ENCODE measurements at regions not wholly inside any gene's neighbourhood (a gene's known extent, or its start where the extent isn't known, plus 50 kb on each side); places are given as distances from the start of the nearest gene placed in this dataset.

- CTCF ChIA-PET = no interaction called here
- no peak for DNase-seq (ENCODE audit: low spot score)
- TF ChIP-seq CTCF (conservative IDR thresholded peaks at IDR 0.05; ENCODE audit: low read depth) = no peak
- POLR2A ChIA-PET (ENCODE audit: low non-redundant PET) = no interaction called here
- H3K27ac ChIP-seq = no peak overlapping the region
Observed at GRCh38 chr6:95685822-95686221, 108.5 kb downstream of the MANEA start.

- ChIA-PET CTCF (no interaction called here), POLR2A (ENCODE audit: low non-redundant PET) (no interaction called here)
- no peak for DNase-seq (ENCODE audit: low spot score)
- no peak for TF ChIP-seq CTCF (conservative IDR thresholded peaks at IDR 0.05; ENCODE audit: low read depth)
- H3K27ac ChIP-seq = no peak overlapping the region
Observed at GRCh38 chr6:95686272-95686671, 108.9 kb downstream of the MANEA start.

- ChIA-PET POLR2A (ENCODE audit: low non-redundant PET) (no interaction called here), CTCF (no interaction called here)
- no peak for TF ChIP-seq CTCF (conservative IDR thresholded peaks at IDR 0.05; ENCODE audit: low read depth)
- H3K27ac ChIP-seq = no peak overlapping the region
- DNase-seq (ENCODE audit: low spot score) = no peak
Observed at GRCh38 chr6:95686895-95687294, 109.6 kb downstream of the MANEA start.

GRCh38 chr6:95687839-95688238, 110.5 kb downstream of the MANEA start:
- TF ChIP-seq CTCF (conservative IDR thresholded peaks at IDR 0.05; ENCODE audit: low read depth) = no peak
- no peak overlapping the region for H3K27ac ChIP-seq
- POLR2A ChIA-PET (ENCODE audit: low non-redundant PET) = no interaction called here
- CTCF ChIA-PET = no interaction called here
- DNase-seq (ENCODE audit: low spot score) = no peak

GRCh38 chr6:95690328-95690727, 113.0 kb downstream of the MANEA start:
- ChIA-PET CTCF (no interaction called here), POLR2A (ENCODE audit: low non-redundant PET) (interaction anchor here (0.6 kb wide), 1 partner anchor 12 kb away, joined by 3 read pairs; no protein-coding TSS in a partner anchor)
- no peak for TF ChIP-seq CTCF (conservative IDR thresholded peaks at IDR 0.05; ENCODE audit: low read depth)
- H3K27ac ChIP-seq = no peak overlapping the region
- no peak for DNase-seq (ENCODE audit: low spot score)

GRCh38 chr6:95693108-95693507, 115.8 kb downstream of the MANEA start:
- DNase-seq (ENCODE audit: low spot score) = peak; percentile 2
- H3K27ac ChIP-seq = no peak overlapping the region
- no peak for TF ChIP-seq CTCF (conservative IDR thresholded peaks at IDR 0.05; ENCODE audit: low read depth)
- ChIA-PET POLR2A (ENCODE audit: low non-redundant PET) (no interaction called here), CTCF (no interaction called here)

- POLR2A ChIA-PET (ENCODE audit: low non-redundant PET) = no interaction called here
- no peak for DNase-seq (ENCODE audit: low spot score)
- H3K27ac ChIP-seq = no peak overlapping the region
- CTCF ChIA-PET = no interaction called here
- no peak for TF ChIP-seq CTCF (conservative IDR thresholded peaks at IDR 0.05; ENCODE audit: low read depth)
Observed at GRCh38 chr6:95698271-95698670, 120.9 kb downstream of the MANEA start.

Measured in RWPE1 (cell line).